H1 (cell line): ENCODE measurements at regions not wholly inside any gene's neighbourhood (a gene's known extent, or its start where the extent isn't known, plus 50 kb on each side); places are given as distances from the start of the nearest gene placed in this dataset.

Source experiments
- CTCF ChIA-PET: fragments of 300-600 bp; sonication (Branson Sonifier 250); formaldehyde crosslinking; loops from one replicate; lab custom pipeline; 2021; ENCODE audit not compliant: partially characterized antibody; lab: Charles Lee
- POLR2A ChIA-PET: fragments of 300-600 bp; sonication (Branson Sonifier 250); formaldehyde crosslinking; loops from one replicate; lab custom pipeline; 2021; ENCODE audit warnings: inconsistent platforms; ENCODE audit not compliant: partially characterized antibody; lab: Charles Lee
- DNase-seq, 2 experiments: peaks; one replicate each; pipeline versions ENCODE4 v3.0.0 to v3.0.0-alpha.2; 2010 to 2022; ENCODE audit warnings: low spot score in 2 of 2, low read depth in 1 of 2, mixed read lengths in 1 of 2
- FAIRE-seq: peaks from 2 replicates; lab custom pipeline; 2011; peaks lifted over from hg19 to GRCh38; lab: Jason Lieb, UNC
- H2AFZ ChIP-seq: 2 replicates; pipeline ENCODE4 v1.8.1; 2012; ENCODE audit warnings: low read length, inconsistent platforms
- H2AK5ac ChIP-seq: 2 replicates; pipeline ENCODE4 v1.6.1; 2013; ENCODE audit warnings: low read depth, low read length
- H2BK120ac ChIP-seq: replicated peaks from 2 replicates; pipeline ENCODE3; 2013; ENCODE audit warnings: low read depth, low read length, inconsistent platforms
- H2BK12ac ChIP-seq: 2 replicates; pipeline ENCODE4 v1.6.1; 2013; ENCODE audit warnings: low read depth, low read length
- H2BK15ac ChIP-seq: 2 replicates; pipeline ENCODE4 v1.6.1; 2013; ENCODE audit warnings: low read length
- H2BK20ac ChIP-seq: 2 replicates; pipeline ENCODE4 v1.6.1; 2013; ENCODE audit warnings: low read length
- H2BK5ac ChIP-seq: 2 replicates; pipeline ENCODE4 v1.6.1; 2013; ENCODE audit warnings: low read depth, low read length
- H3K14ac ChIP-seq: 2 replicates; pipeline ENCODE4 v1.6.1; 2013; ENCODE audit warnings: inconsistent platforms; ENCODE audit not compliant: insufficient read length
- H3K18ac ChIP-seq: 2 replicates; pipeline ENCODE4 v1.6.1; 2013; ENCODE audit warnings: low read length; ENCODE audit errors: extremely low read depth
- H3K23ac ChIP-seq: 2 replicates; pipeline ENCODE4 v1.6.1; 2013; ENCODE audit warnings: inconsistent platforms; ENCODE audit not compliant: insufficient read length
- H3K23me2 ChIP-seq: 2 replicates; pipeline ENCODE4 v1.6.1; 2013; ENCODE audit warnings: low read depth, low read length
- H3K27ac ChIP-seq: 2 replicates; pipeline ENCODE4 v1.6.1; 2011; ENCODE audit warnings: low read depth, low read length, inconsistent platforms
- H3K27me3 ChIP-seq, 4 experiments: replicated peaks in 1 of 4; 1 replicate in 1 of 4; 2 replicates in 3 of 4; pipeline versions ENCODE4 v1.6.1 to v1.8.1; 2011 to 2013; ENCODE audit warnings: low read length in 3 of 4, mild to moderate bottlenecking in 3 of 4, inconsistent platforms in 2 of 4, mixed read lengths in 2 of 4, moderate library complexity in 1 of 4; ENCODE audit not compliant: control insufficient read depth in 3 of 4, insufficient read depth in 3 of 4; ENCODE audit errors: extremely low read depth in 1 of 4
- H3K36me3 ChIP-seq, 4 experiments: 2 replicates each; pipeline versions ENCODE4 v1.6.1 to v1.8.1; 2011 to 2013; ENCODE audit warnings: mild to moderate bottlenecking in 4 of 4, low read length in 3 of 4, moderate library complexity in 2 of 4, control low read depth in 1 of 4, inconsistent platforms in 1 of 4; ENCODE audit not compliant: insufficient read depth in 4 of 4, control insufficient read depth in 2 of 4
- H3K4ac ChIP-seq: replicated peaks from 2 replicates; pipeline ENCODE3; 2013; ENCODE audit warnings: low read length, low read depth, mixed read lengths, inconsistent platforms; ENCODE audit not compliant: insufficient read length
- H3K4me1 ChIP-seq, 4 experiments: replicated peaks in 1 of 4; 1 replicate in 1 of 4; 2 replicates in 3 of 4; pipeline versions ENCODE4 v1.6.1 to v1.8.1; 2011 to 2013; ENCODE audit warnings: low read length in 3 of 4, inconsistent platforms in 2 of 4, mixed read lengths in 1 of 4; ENCODE audit not compliant: insufficient read depth in 4 of 4, control insufficient read depth in 3 of 4
- H3K4me2 ChIP-seq, 2 experiments: 2 replicates each; pipeline versions ENCODE4 v1.6.1 to v1.8.1; 2011 to 2013; ENCODE audit warnings: low read depth in 2 of 2, low read length in 2 of 2, control low read depth in 1 of 2, inconsistent platforms in 1 of 2, mild to moderate bottlenecking in 1 of 2; ENCODE audit not compliant: insufficient read depth in 1 of 2
- H3K4me3 ChIP-seq, 4 experiments: fragments of 200-600, 300-600 bp in 1 of 4; sonication (generic), shearing (Covaris generic), sonication (Bioruptor Twin) in 1 of 4; 2 replicates each; pipeline versions ENCODE4 v1.5.1 to v1.8.1; 2011 to 2016; ENCODE audit warnings: low read length in 4 of 4, low read depth in 3 of 4, control low read depth in 2 of 4, inconsistent platforms in 2 of 4, mild to moderate bottlenecking in 2 of 4, mixed read lengths in 1 of 4, moderate library complexity in 1 of 4; ENCODE audit not compliant: insufficient read depth in 2 of 4; ENCODE audit errors: extremely low read depth in 1 of 4
- H3K56ac ChIP-seq: replicated peaks from 2 replicates; pipeline ENCODE3; 2013; ENCODE audit warnings: low read depth, mild to moderate bottlenecking, mixed read lengths, low read length, inconsistent platforms; ENCODE audit not compliant: insufficient read length
- H3K79me1 ChIP-seq: 2 replicates; pipeline ENCODE4 v1.6.1; 2013; ENCODE audit warnings: low read depth, low read length, control low read depth
- H3K79me2 ChIP-seq, 2 experiments: 2 replicates each; pipeline versions ENCODE4 v1.6.1 to v1.8.1; 2012 to 2013; ENCODE audit warnings: low read length in 2 of 2, mild to moderate bottlenecking in 2 of 2, inconsistent platforms in 1 of 2; ENCODE audit not compliant: insufficient read depth in 2 of 2, control insufficient read depth in 1 of 2
- H3K9ac ChIP-seq, 4 experiments: replicated peaks in 1 of 4; 1 replicate in 1 of 4; 2 replicates in 3 of 4; pipeline versions ENCODE4 v1.6.1 to v1.8.1; 2011 to 2013; ENCODE audit warnings: low read depth in 3 of 4, low read length in 3 of 4, control low read depth in 2 of 4, mild to moderate bottlenecking in 2 of 4, moderate library complexity in 2 of 4, inconsistent platforms in 1 of 4; ENCODE audit errors: extremely low read depth in 1 of 4
- H3K9me3 ChIP-seq, 2 experiments: 2 replicates each; pipeline versions ENCODE4 v1.6.1 to v1.8.1; 2012 to 2013; ENCODE audit warnings: mild to moderate bottlenecking in 2 of 2, moderate library complexity in 2 of 2, control low read depth in 1 of 2, inconsistent platforms in 1 of 2, low read depth in 1 of 2, low read length in 1 of 2, mixed read lengths in 1 of 2; ENCODE audit not compliant: insufficient read depth in 2 of 2
- H4K20me1 ChIP-seq, 2 experiments: replicated peaks in 1 of 2; 2 replicates each; pipeline versions ENCODE3 to v1.8.1; 2011 to 2013; ENCODE audit warnings: inconsistent platforms in 2 of 2, low read length in 2 of 2, mild to moderate bottlenecking in 1 of 2; ENCODE audit not compliant: insufficient read depth in 2 of 2, control insufficient read depth in 1 of 2
- H4K5ac ChIP-seq: 2 replicates; pipeline ENCODE4 v1.6.1; 2013; ENCODE audit warnings: low read length, low read depth, mixed read lengths, inconsistent platforms; ENCODE audit not compliant: insufficient read length
- H4K8ac ChIP-seq: 2 replicates; pipeline ENCODE4 v1.8.0; 2013; ENCODE audit warnings: mild to moderate bottlenecking, moderate library complexity, low read length, inconsistent platforms; ENCODE audit not compliant: insufficient read depth; ENCODE audit errors: extremely low read depth
- H4K91ac ChIP-seq: replicated peaks from 2 replicates; pipeline ENCODE3; 2013; ENCODE audit warnings: low read length, mixed read lengths, inconsistent platforms; ENCODE audit not compliant: insufficient read length
- ATF3 ChIP-seq: IDR thresholded peaks from 2 replicates; pipeline ENCODE4 v1.6.1; 2011; ENCODE audit warnings: low read depth, mild to moderate bottlenecking, low read length; ENCODE audit not compliant: insufficient read depth
- RAD21 ChIP-seq, 2 experiments: IDR thresholded peaks in 1 of 2; conservative IDR thresholded peaks in 1 of 2; 2 replicates each; pipeline ENCODE4 v1.6.1; 2011; ENCODE audit warnings: low read depth in 2 of 2, low read length in 2 of 2, improper control_type of control experiment in 1 of 2, inconsistent platforms in 1 of 2, mild to moderate bottlenecking in 1 of 2, moderate library complexity in 1 of 2
- WGBS, 2 experiments: shearing (Covaris generic) in 1 of 2; methylation state at CpG; one replicate each; pipeline versions ENCODE4 v1.1.6 to v1.1.7; 2013 to 2015; ENCODE audit warnings: low lambda C conversion rate in 2 of 2, mixed read lengths in 2 of 2, inconsistent platforms in 1 of 2, low coverage in 1 of 2, missing lambda C conversion rate in 1 of 2; ENCODE audit not compliant: insufficient replicate concordance in 2 of 2, insufficient coverage in 1 of 2, insufficient read length in 1 of 2; ENCODE audit errors: extremely low coverage in 1 of 2, missing lambda C conversion rate in 1 of 2; 5-methylcytosine and 5-hydroxymethylcytosine counted together
- TF ChIP-seq, protein P1 (sequence below), 3 experiments: IDR thresholded peaks; 1 replicate in 2 of 3; 2 replicates in 1 of 3; pipeline versions ENCODE4 v1.5.1 to v1.6.1; 2011; ENCODE audit warnings: low read length in 3 of 3, mild to moderate bottlenecking in 3 of 3, inconsistent platforms in 2 of 3, low read depth in 1 of 3, moderate library complexity in 1 of 3; ENCODE audit not compliant: insufficient read depth in 1 of 3; ENCODE audit errors: control extremely low read depth in 1 of 3

DNA sequence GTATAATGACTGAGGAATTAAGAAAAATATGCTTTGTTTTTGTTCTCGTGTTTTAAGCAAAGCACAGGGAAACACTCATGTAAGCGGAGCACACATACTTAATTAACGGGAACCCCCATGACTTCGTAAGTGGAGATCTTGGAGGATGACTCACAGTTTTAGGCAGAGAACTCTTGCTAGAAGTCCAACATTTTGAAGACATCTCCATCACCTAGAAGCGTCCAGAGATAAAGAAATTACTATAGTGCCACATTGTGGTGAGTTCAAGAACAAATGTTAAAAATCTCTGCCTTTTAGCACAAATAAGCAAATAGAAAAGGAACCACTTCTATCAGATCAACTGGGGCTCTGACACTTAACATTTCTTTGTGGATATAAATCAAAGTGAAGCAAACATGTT is 194.1 kb upstream of the ARHGEF26 start:
- H3K4me2 ChIP-seq, result no peak overlapping the region
- H3K23me2 ChIP-seq, result no peaks in the 10 kb centered on the region
- H2AFZ ChIP-seq, result no peak overlapping the region
- no peak overlapping the region for H2BK5ac ChIP-seq
- no peak overlapping the region for H3K4me3 ChIP-seq
- no peak overlapping the region for H2BK12ac ChIP-seq
- DNase-seq (no peak), FAIRE-seq (no peak)
- H3K27ac ChIP-seq, result no peak overlapping the region
- H4K91ac ChIP-seq, result no peak overlapping the region
- no peaks in the 10 kb centered on the region for H3K36me3 ChIP-seq
- H3K23ac ChIP-seq, result no peak overlapping the region
- no peaks in the 10 kb centered on the region for H3K79me2 ChIP-seq
- H4K8ac ChIP-seq, result no peak overlapping the region
- H3K18ac ChIP-seq, result no peak overlapping the region
- ChIA-PET POLR2A (no interaction called here), CTCF (interaction anchor here (1.7 kb wide), 1 partner anchor 17 kb away, joined by 3 read pairs; no protein-coding TSS in a partner anchor)
- H2BK15ac ChIP-seq, result no peak overlapping the region
- no peak overlapping the region for H3K56ac ChIP-seq
- no peaks in the 10 kb centered on the region for H3K9me3 ChIP-seq
- no peak overlapping the region for H3K9ac ChIP-seq
- H2AK5ac ChIP-seq, result no peak overlapping the region
- no peaks in the 10 kb centered on the region for H3K27me3 ChIP-seq
- no peak overlapping the region for H3K14ac ChIP-seq
- TF ChIP-seq, protein P1, sequence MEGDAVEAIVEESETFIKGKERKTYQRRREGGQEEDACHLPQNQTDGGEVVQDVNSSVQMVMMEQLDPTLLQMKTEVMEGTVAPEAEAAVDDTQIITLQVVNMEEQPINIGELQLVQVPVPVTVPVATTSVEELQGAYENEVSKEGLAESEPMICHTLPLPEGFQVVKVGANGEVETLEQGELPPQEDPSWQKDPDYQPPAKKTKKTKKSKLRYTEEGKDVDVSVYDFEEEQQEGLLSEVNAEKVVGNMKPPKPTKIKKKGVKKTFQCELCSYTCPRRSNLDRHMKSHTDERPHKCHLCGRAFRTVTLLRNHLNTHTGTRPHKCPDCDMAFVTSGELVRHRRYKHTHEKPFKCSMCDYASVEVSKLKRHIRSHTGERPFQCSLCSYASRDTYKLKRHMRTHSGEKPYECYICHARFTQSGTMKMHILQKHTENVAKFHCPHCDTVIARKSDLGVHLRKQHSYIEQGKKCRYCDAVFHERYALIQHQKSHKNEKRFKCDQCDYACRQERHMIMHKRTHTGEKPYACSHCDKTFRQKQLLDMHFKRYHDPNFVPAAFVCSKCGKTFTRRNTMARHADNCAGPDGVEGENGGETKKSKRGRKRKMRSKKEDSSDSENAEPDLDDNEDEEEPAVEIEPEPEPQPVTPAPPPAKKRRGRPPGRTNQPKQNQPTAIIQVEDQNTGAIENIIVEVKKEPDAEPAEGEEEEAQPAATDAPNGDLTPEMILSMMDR (IDR thresholded peaks at IDR 0.05; ENCODE audit: control extremely low read depth in 1 of 3, insufficient read depth in 1 of 3, low read depth in 1 of 3, low read length in 3 of 3), result peak in 1 of 3 experiments; percentile 4; a peak in 1 of 4 replicates
- peak; percentile 35 to 52; a peak in 3 of 4 replicates for TF ChIP-seq RAD21 (IDR thresholded peaks at IDR 0.05 in 1 of 2, conservative IDR thresholded peaks at IDR 0.05 in 1 of 2; ENCODE audit: low read depth in 2 of 2, low read length in 2 of 2)
- TF ChIP-seq ATF3, result no peak
- no peaks in the 10 kb centered on the region for H3K4me1 ChIP-seq
- H2BK120ac ChIP-seq, result no peak overlapping the region
- no peak overlapping the region for H3K4ac ChIP-seq
- no peak overlapping the region for H2BK20ac ChIP-seq
- WGBS, 2 experiments, result 87% methylated on average over 5 of the region's 5 CpGs; no CpG with 5 or more reads in 1 of the 2 experiments
- no peaks in the 10 kb centered on the region for H4K20me1 ChIP-seq
- no peaks in the 10 kb centered on the region for H3K79me1 ChIP-seq
- no peak overlapping the region for H4K5ac ChIP-seq
